ENCODE measurements at regions not wholly inside any gene's neighbourhood (a gene's known extent, or its start where the extent isn't known, plus 50 kb on each side); places are given as distances from the start of the nearest gene placed in this dataset.
"Not testable (repeated sequence)": the region's sequence is repeated elsewhere in the genome, so short reads cannot be mapped to it uniquely, and the experiment has no call there.

GRCh38 chr17:53462393-53462811 is 360.3 kb upstream of the KIF2B start (continued):
- TF ChIP-seq ZNF462 (CRISPR knock-in tag; IDR thresholded peaks at IDR 0.05) (no peak), NANOG (IDR thresholded peaks at IDR 0.05; ENCODE audit: borderline replicate concordance) (no peak), EZH2phosphoT487 (IDR thresholded peaks at IDR 0.05; ENCODE audit: unreplicated experiment) (no peak), ZNF331 (CRISPR knock-in tag; IDR thresholded peaks at IDR 0.05; ENCODE audit: low read depth) (no peak), JUNB (IDR thresholded peaks at IDR 0.05; ENCODE audit: unreplicated experiment) (no peak), ZNF114 (CRISPR knock-in tag; IDR thresholded peaks at IDR 0.05) (no peak)

- H3K27ac ChIP-seq (ENCODE audit: low read depth), result peak overlapping the region; percentile 85
- not testable (repeated sequence) for H4K20me1 ChIP-seq (replicated peaks; ENCODE audit: insufficient read depth); H3K27me3 Mint-ChIP-seq (ENCODE audit: insufficient read depth, low read depth, poor library complexity); H3K4me3 Mint-ChIP-seq; H3K36me3 ChIP-seq (ENCODE audit: insufficient read depth); H3K4me3 ChIP-seq; H3K79me2 ChIP-seq (replicated peaks; ENCODE audit: insufficient read depth); H3K27me3 ChIP-seq (ENCODE audit: insufficient read depth); H3K9me2 ChIP-seq (ENCODE audit: insufficient read depth); H2AFZ ChIP-seq
- peak; percentile 8 for DNase-seq (ENCODE audit: low spot score)
- Mint-ChIP-seq H3K4me1 (peaks cover 35% of the 10 kb centered on the region), H3K36me3 (ENCODE audit: low read depth) (peaks cover 45% of the 10 kb centered on the region), H3K9me3 (peaks cover 40% of the 10 kb centered on the region), H3K27ac (peak overlapping the region; percentile 94)
- peaks cover 15% of the 10 kb centered on the region for H3F3A ChIP-seq (replicated peaks; ENCODE audit: low read depth)
- peaks cover 27% of the 10 kb centered on the region for H3K4me1 ChIP-seq (ENCODE audit: insufficient read depth)
- H3K4me2 ChIP-seq, result peak overlapping the region; percentile 0; the same call in 1 of the 2 replicates
- peak; percentile 41 for ATAC-seq
- peak; percentile 49; the same call in 1 of the 2 replicates for TF ChIP-seq NANOG (IDR thresholded peaks at IDR 0.05; ENCODE audit: borderline replicate concordance)
Observed at GRCh38 chr17:53455943-53456342, 366.8 kb upstream of the KIF2B start.

All from GM23338 (cell line).